ENCODE measurements at regions not wholly inside any gene's neighbourhood (a gene's known extent, or its start where the extent isn't known, plus 50 kb on each side); places are given as distances from the start of the nearest gene placed in this dataset.

GRCh38 chr16:5482256-5482655 is 384.7 kb upstream of the EEF2KMT start:
- Histone ChIP-seq H3K36me3 (ENCODE audit: control insufficient read depth, insufficient read depth, low read length) (no peaks in the 10 kb centered on the region), H3K4me3 (ENCODE audit: low read length) (no peak overlapping the region), H3K27me3 (ENCODE audit: control insufficient read depth, insufficient read depth, low read length) (peaks cover 3% of the 10 kb centered on the region), H3K9me3 (replicated peaks; ENCODE audit: control insufficient read depth, low read depth, low read length) (no peaks in the 10 kb centered on the region), H3K27ac (ENCODE audit: low read length) (no peak overlapping the region), H3K4me1 (ENCODE audit: control insufficient read depth, insufficient read depth, low read length) (peaks cover 4% of the 10 kb centered on the region)
- WGBS (ENCODE audit: insufficient coverage) = 46% methylated on average over 5 of the region's 5 CpGs
- no peak for DNase-seq

DNA sequence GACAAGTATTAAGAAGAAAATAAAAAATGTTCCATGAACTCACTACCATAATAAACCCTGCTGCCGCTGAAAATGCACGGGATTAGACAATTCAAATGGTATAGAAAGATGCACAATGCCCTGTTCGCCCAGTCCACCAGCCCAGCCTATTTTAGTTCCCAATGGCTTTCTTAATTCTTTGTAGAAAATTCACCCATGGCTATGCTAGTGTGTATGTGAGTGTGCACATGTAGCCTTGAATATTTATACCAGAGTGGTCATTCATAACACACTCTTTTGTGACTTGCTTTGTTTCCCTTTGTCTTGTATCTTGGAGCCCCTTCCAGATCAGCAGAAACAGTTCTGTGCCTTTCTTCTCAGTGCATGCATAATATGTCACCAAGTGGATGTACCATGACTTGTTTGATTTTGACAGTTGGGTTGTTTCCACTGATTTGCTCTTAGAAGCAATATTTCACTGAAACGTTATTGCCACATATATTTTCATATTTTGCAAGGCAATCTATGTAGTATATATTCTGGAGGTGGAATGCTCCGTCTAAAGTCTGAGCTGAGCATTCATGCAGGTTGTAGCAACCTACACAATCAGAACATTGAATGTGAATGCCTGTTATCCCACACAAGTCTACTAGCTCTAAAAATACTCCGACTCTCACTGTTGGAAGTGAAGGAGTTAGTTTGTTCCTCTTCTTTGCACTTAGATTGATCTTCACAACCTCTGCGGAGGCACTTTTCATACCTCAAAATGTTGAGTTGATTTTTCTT is 383.0 kb upstream of the EEF2KMT start:
- H3K4me1 ChIP-seq (ENCODE audit: control insufficient read depth, insufficient read depth, low read length) = peaks cover 4% of the 10 kb centered on the region
- DNase-seq = no peak
- no peaks in the 10 kb centered on the region for H3K9me3 ChIP-seq (replicated peaks; ENCODE audit: control insufficient read depth, low read depth, low read length)
- H3K4me3 ChIP-seq (ENCODE audit: low read length) = no peak overlapping the region
- peaks cover 3% of the 10 kb centered on the region for H3K27me3 ChIP-seq (ENCODE audit: control insufficient read depth, insufficient read depth, low read length)
- no peaks in the 10 kb centered on the region for H3K36me3 ChIP-seq (ENCODE audit: control insufficient read depth, insufficient read depth, low read length)
- no peak overlapping the region for H3K27ac ChIP-seq (ENCODE audit: low read length)
- no CpG with 5 or more reads among the region's 7 CpGs for WGBS (ENCODE audit: insufficient coverage)

DNA sequence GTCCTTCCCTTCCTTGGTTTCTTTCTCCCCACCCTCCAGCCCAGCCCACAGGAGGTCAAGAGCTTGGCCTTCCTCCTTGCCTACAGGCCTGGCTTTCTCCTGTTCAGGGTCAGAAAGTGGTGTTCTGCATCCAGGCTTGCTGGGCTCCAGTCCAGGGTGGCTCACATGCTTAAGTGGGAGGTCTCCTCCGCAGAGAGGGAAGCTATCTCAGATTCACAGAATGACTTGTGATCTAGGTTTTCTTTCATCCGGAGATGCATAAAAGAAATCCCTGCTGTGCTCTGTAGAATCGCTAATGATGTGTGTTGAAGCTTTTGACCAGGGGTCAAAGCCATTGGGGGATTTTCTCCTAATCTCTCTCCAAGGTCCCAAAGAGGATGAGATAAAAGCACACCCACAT is 382.3 kb upstream of the EEF2KMT start:
- Histone ChIP-seq H3K27ac (ENCODE audit: low read length) (no peak overlapping the region), H3K9me3 (replicated peaks; ENCODE audit: control insufficient read depth, low read depth, low read length) (no peaks in the 10 kb centered on the region), H3K36me3 (ENCODE audit: control insufficient read depth, insufficient read depth, low read length) (no peaks in the 10 kb centered on the region), H3K4me3 (ENCODE audit: low read length) (no peak overlapping the region), H3K4me1 (ENCODE audit: control insufficient read depth, insufficient read depth, low read length) (peaks cover 4% of the 10 kb centered on the region), H3K27me3 (ENCODE audit: control insufficient read depth, insufficient read depth, low read length) (peaks cover 3% of the 10 kb centered on the region)
- 0% methylated on average over 2 of the region's 3 CpGs for WGBS (ENCODE audit: insufficient coverage)
- DNase-seq = no peak

DNA sequence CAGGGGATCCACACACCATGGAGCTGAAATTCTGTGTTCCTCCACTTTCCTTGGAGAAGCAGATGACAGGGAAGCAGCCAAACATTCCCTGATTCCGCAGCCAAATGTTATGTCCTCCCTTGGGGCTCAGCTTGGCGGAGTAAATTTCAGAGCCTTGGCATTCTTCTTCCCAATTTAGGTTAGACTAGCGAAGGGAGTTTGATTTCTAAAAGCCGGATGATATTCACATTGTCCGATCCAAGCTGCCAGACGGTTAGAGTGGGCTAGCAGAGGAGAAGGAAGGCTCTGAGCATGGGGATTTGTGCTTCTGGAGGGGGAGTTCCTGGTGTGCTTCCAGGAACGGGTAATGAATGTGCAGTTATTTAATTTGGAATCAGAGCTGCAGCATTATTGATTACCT is 380.4 kb upstream of the EEF2KMT start:
- Histone ChIP-seq H3K4me3 (ENCODE audit: low read length) (no peak overlapping the region), H3K36me3 (ENCODE audit: control insufficient read depth, insufficient read depth, low read length) (no peaks in the 10 kb centered on the region), H3K27me3 (ENCODE audit: control insufficient read depth, insufficient read depth, low read length) (peaks cover 3% of the 10 kb centered on the region), H3K27ac (ENCODE audit: low read length) (no peak overlapping the region), H3K4me1 (ENCODE audit: control insufficient read depth, insufficient read depth, low read length) (peaks cover 4% of the 10 kb centered on the region), H3K9me3 (replicated peaks; ENCODE audit: control insufficient read depth, low read depth, low read length) (no peaks in the 10 kb centered on the region)
- WGBS (ENCODE audit: insufficient coverage) = 22% methylated on average over 6 of the region's 7 CpGs
- peak; percentile 17 for DNase-seq

DNA sequence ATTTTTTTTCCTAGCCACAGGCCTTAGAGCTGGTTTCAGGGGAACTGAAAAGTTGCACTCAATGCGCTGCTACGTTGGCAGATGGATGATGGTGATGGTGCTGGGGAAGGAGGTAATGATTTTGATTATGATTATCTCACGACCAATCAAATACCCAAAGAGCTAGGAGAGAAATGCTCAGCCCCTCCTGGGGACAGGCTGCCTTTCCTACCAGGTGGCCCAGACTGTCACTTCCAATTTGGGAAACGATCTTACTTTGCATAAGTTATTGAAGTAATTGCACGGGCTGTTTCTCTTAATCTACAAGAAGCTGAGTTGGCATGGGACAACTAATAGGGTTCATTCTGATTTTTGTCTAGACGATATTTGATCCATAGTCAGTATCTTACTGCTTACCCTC is 379.7 kb upstream of the EEF2KMT start:
- Histone ChIP-seq H3K4me1 (ENCODE audit: control insufficient read depth, insufficient read depth, low read length) (peaks cover 4% of the 10 kb centered on the region), H3K27me3 (ENCODE audit: control insufficient read depth, insufficient read depth, low read length) (peaks cover 6% of the 10 kb centered on the region)

GRCh38 chr16:5472552-5472951 is 375.0 kb upstream of the EEF2KMT start:
- Histone ChIP-seq H3K27me3 (ENCODE audit: control insufficient read depth, insufficient read depth, low read length) (peaks cover 13% of the 10 kb centered on the region), H3K4me1 (ENCODE audit: control insufficient read depth, insufficient read depth, low read length) (no peaks in the 10 kb centered on the region), H3K27ac (ENCODE audit: low read length) (no peak overlapping the region), H3K9me3 (replicated peaks; ENCODE audit: control insufficient read depth, low read depth, low read length) (no peaks in the 10 kb centered on the region), H3K4me3 (ENCODE audit: low read length) (no peak overlapping the region), H3K36me3 (ENCODE audit: control insufficient read depth, insufficient read depth, low read length) (no peaks in the 10 kb centered on the region)
- 33% methylated on average over 5 of the region's 7 CpGs for WGBS (ENCODE audit: insufficient coverage)
- no peak for DNase-seq

More for the DNA sequence above, 379.7 kb upstream of the EEF2KMT start:
- Histone ChIP-seq H3K27ac (ENCODE audit: low read length) (no peak overlapping the region), H3K9me3 (replicated peaks; ENCODE audit: control insufficient read depth, low read depth, low read length) (no peaks in the 10 kb centered on the region), H3K36me3 (ENCODE audit: control insufficient read depth, insufficient read depth, low read length) (no peaks in the 10 kb centered on the region), H3K4me3 (ENCODE audit: low read length) (no peak overlapping the region)
- WGBS (ENCODE audit: insufficient coverage) = no CpG with 5 or more reads among the region's 6 CpGs
- no peak for DNase-seq

DNA sequence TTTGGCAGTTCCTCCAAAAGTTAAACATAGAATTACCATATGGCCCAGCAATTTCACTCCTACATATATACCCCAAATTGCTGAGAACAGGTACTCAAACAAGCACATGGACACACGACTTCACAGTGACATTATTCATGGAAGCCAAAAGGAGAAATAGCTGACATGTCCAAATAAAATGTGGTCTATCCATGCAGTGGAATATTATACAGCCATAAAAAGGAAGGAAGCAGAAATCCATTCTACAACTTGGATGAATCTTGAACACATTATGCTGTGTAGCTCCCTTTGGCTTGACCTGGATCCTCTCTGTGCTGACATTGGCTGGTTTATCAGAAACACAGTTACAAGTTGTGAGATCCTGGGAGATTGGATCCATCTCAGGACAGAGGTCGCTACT is 370.9 kb upstream of the EEF2KMT start:
- no peak overlapping the region for H3K4me3 ChIP-seq (ENCODE audit: low read length)
- no peaks in the 10 kb centered on the region for H3K9me3 ChIP-seq (replicated peaks; ENCODE audit: control insufficient read depth, low read depth, low read length)
- no peak overlapping the region for H3K27ac ChIP-seq (ENCODE audit: low read length)
- WGBS (ENCODE audit: insufficient coverage) = 100% methylated on average over 1 of the region's 2 CpGs
- peaks cover 15% of the 10 kb centered on the region for H3K27me3 ChIP-seq (ENCODE audit: control insufficient read depth, insufficient read depth, low read length)
- no peak for DNase-seq
- no peaks in the 10 kb centered on the region for H3K36me3 ChIP-seq (ENCODE audit: control insufficient read depth, insufficient read depth, low read length)
- H3K4me1 ChIP-seq (ENCODE audit: control insufficient read depth, insufficient read depth, low read length) = no peaks in the 10 kb centered on the region

- DNase-seq = no peak
- H3K4me3 ChIP-seq (ENCODE audit: low read length) = no peak overlapping the region
- WGBS (ENCODE audit: insufficient coverage) = no CpG with 5 or more reads among the region's 3 CpGs
- H3K27ac ChIP-seq (ENCODE audit: low read length) = no peak overlapping the region
- H3K27me3 ChIP-seq (ENCODE audit: control insufficient read depth, insufficient read depth, low read length) = peaks cover 15% of the 10 kb centered on the region
- no peaks in the 10 kb centered on the region for H3K4me1 ChIP-seq (ENCODE audit: control insufficient read depth, insufficient read depth, low read length)
- no peaks in the 10 kb centered on the region for H3K9me3 ChIP-seq (replicated peaks; ENCODE audit: control insufficient read depth, low read depth, low read length)
- H3K36me3 ChIP-seq (ENCODE audit: control insufficient read depth, insufficient read depth, low read length) = no peaks in the 10 kb centered on the region
These were observed 370.0 kb upstream of the EEF2KMT start for GRCh38 chr16:5467552-5467951.

- Histone ChIP-seq H3K9me3 (replicated peaks; ENCODE audit: control insufficient read depth, low read depth, low read length) (no peaks in the 10 kb centered on the region), H3K4me1 (ENCODE audit: control insufficient read depth, insufficient read depth, low read length) (no peaks in the 10 kb centered on the region), H3K27me3 (ENCODE audit: control insufficient read depth, insufficient read depth, low read length) (peaks cover 6% of the 10 kb centered on the region), H3K27ac (ENCODE audit: low read length) (no peak overlapping the region), H3K36me3 (ENCODE audit: control insufficient read depth, insufficient read depth, low read length) (no peaks in the 10 kb centered on the region), H3K4me3 (ENCODE audit: low read length) (no peak overlapping the region)
- 22% methylated on average over 1 of the region's 2 CpGs for WGBS (ENCODE audit: insufficient coverage)
- no peak for DNase-seq
These were observed 369.0 kb upstream of the EEF2KMT start for GRCh38 chr16:5466551-5466950.

GRCh38 chr16:5465714-5466113 is 368.1 kb upstream of the EEF2KMT start:
- Histone ChIP-seq H3K4me1 (ENCODE audit: control insufficient read depth, insufficient read depth, low read length) (no peaks in the 10 kb centered on the region), H3K4me3 (ENCODE audit: low read length) (no peak overlapping the region), H3K27me3 (ENCODE audit: control insufficient read depth, insufficient read depth, low read length) (peaks cover 2% of the 10 kb centered on the region), H3K36me3 (ENCODE audit: control insufficient read depth, insufficient read depth, low read length) (no peaks in the 10 kb centered on the region), H3K9me3 (replicated peaks; ENCODE audit: control insufficient read depth, low read depth, low read length) (no peaks in the 10 kb centered on the region), H3K27ac (ENCODE audit: low read length) (no peak overlapping the region)
- 68% methylated on average over 4 of the region's 6 CpGs for WGBS (ENCODE audit: insufficient coverage)
- no peak for DNase-seq

- 36% methylated on average over 2 of the region's 2 CpGs for WGBS (ENCODE audit: insufficient coverage)
- H3K4me1 ChIP-seq (ENCODE audit: control insufficient read depth, insufficient read depth, low read length) = no peaks in the 10 kb centered on the region
- no peaks in the 10 kb centered on the region for H3K36me3 ChIP-seq (ENCODE audit: control insufficient read depth, insufficient read depth, low read length)
- H3K27ac ChIP-seq (ENCODE audit: low read length) = no peak overlapping the region
- DNase-seq = no peak
- peaks cover 2% of the 10 kb centered on the region for H3K27me3 ChIP-seq (ENCODE audit: control insufficient read depth, insufficient read depth, low read length)
- H3K9me3 ChIP-seq (replicated peaks; ENCODE audit: control insufficient read depth, low read depth, low read length) = no peaks in the 10 kb centered on the region
- H3K4me3 ChIP-seq (ENCODE audit: low read length) = no peak overlapping the region
These were observed 366.2 kb upstream of the EEF2KMT start for GRCh38 chr16:5463820-5464219.
